Hypothalamus (tissue), 51 donors: ENCODE measurements at regions not wholly inside any gene's neighbourhood (a gene's known extent, or its start where the extent isn't known, plus 50 kb on each side); places are given as distances from the start of the nearest gene placed in this dataset.
A peak's percentile ranks its signal among the peaks of the same experiment; 100 is the strongest.

ENCODE experiments used
- DNase-seq, 51 donors: peaks; one replicate each; lab custom pipeline; 2025; lab: John Stamatoyannopoulos, UW

- DNase-seq: no peak
These were observed 139.0 kb upstream of the ETAA1 start for GRCh38 chr2:67258122-67258521.

- no peak for DNase-seq
These were observed 138.3 kb upstream of the ETAA1 start for GRCh38 chr2:67258831-67259230.

GRCh38 chr2:67259556-67260342 is 137.4 kb upstream of the ETAA1 start:
- DNase-seq: no peak

GRCh38 chr2:67260343-67261277 is 136.5 kb upstream of the ETAA1 start:
- DNase-seq: no peak

GRCh38 chr2:67267241-67267640 is 129.9 kb upstream of the ETAA1 start:
- no peak for DNase-seq

- DNase-seq: no peak
These were observed 128.3 kb upstream of the ETAA1 start for GRCh38 chr2:67268797-67269196.

GRCh38 chr2:67272195-67272594 is 124.9 kb upstream of the ETAA1 start:
- no peak for DNase-seq

GRCh38 chr2:67277450-67277849 is 119.7 kb upstream of the ETAA1 start:
- no peak for DNase-seq

- DNase-seq: no peak
These were observed 116.0 kb upstream of the ETAA1 start for GRCh38 chr2:67281101-67281500.

- no peak for DNase-seq
These were observed 113.5 kb upstream of the ETAA1 start for GRCh38 chr2:67283641-67284040.

GRCh38 chr2:67286981-67287759 is 110.0 kb upstream of the ETAA1 start:
- DNase-seq: no peak

GRCh38 chr2:67289271-67289670 is 107.9 kb upstream of the ETAA1 start:
- DNase-seq: no peak

- DNase-seq: no peak
These were observed 107.2 kb upstream of the ETAA1 start for GRCh38 chr2:67289921-67290371.

- DNase-seq: peak in 1 of 51 donors; percentile 9
These were observed 106.5 kb upstream of the ETAA1 start for GRCh38 chr2:67290451-67291290.

GRCh38 chr2:67294218-67294617 is 102.9 kb upstream of the ETAA1 start:
- DNase-seq: no peak

GRCh38 chr2:67295406-67295805 is 101.7 kb upstream of the ETAA1 start:
- DNase-seq: no peak

GRCh38 chr2:67295851-67296250 is 101.3 kb upstream of the ETAA1 start:
- DNase-seq: peak in 4 of 51 donors; percentile 1 to 38 (median 2)

- no peak for DNase-seq
These were observed 92.7 kb upstream of the ETAA1 start for GRCh38 chr2:67304300-67304890.

GRCh38 chr2:67309281-67309680 is 87.9 kb upstream of the ETAA1 start:
- DNase-seq: no peak

GRCh38 chr2:67311536-67311935 is 85.6 kb upstream of the ETAA1 start:
- no peak for DNase-seq
